ENCODE measurements at regions not wholly inside any gene's neighbourhood (a gene's known extent, or its start where the extent isn't known, plus 50 kb on each side); places are given as distances from the start of the nearest gene placed in this dataset.

GRCh38 chr4:148574502-148574901 is 132.3 kb upstream of the NR3C2 start:
- WGBS, 2 donors, result 62 to 63% methylated on average over 3 of the region's 3 CpGs
- no peak for FAIRE-seq

GRCh38 chr4:148574066-148574465 is 131.9 kb upstream of the NR3C2 start:
- no peaks in the 10 kb centered on the region for H3K36me3 ChIP-seq
- no peak for TF ChIP-seq CTCF (IDR thresholded peaks at IDR 0.05)
- no peaks in the 10 kb centered on the region for H3K9me3 ChIP-seq
- ATAC-seq (no peak), FAIRE-seq (no peak), DNase-seq (no peak)
- H3K4me3 ChIP-seq, result no peak overlapping the region
- intact Hi-C loops (cut with DNase I), result no loop called here
- H3K4me1 ChIP-seq, result no peaks in the 10 kb centered on the region
- no peak overlapping the region for H3K27ac ChIP-seq
- 51 to 55% methylated on average over 4 of the region's 4 CpGs for WGBS, 2 donors
- no peaks in the 10 kb centered on the region for H3K27me3 ChIP-seq

More at GRCh38 chr4:148574502-148574901, 132.3 kb upstream of the NR3C2 start:
- no peak for TF ChIP-seq CTCF (IDR thresholded peaks at IDR 0.05)
- Histone ChIP-seq H3K4me3 (no peak overlapping the region), H3K27me3 (no peaks in the 10 kb centered on the region), H3K27ac (no peak overlapping the region), H3K4me1 (no peaks in the 10 kb centered on the region), H3K36me3 (no peaks in the 10 kb centered on the region), H3K9me3 (no peaks in the 10 kb centered on the region)
- ATAC-seq (no peak), DNase-seq (no peak)
- intact Hi-C loops (cut with DNase I), result no loop called here

- no peak for DNase-seq
- H3K4me3 ChIP-seq, result no peak overlapping the region
Measured at GRCh38 chr4:148573296-148573695, 131.1 kb upstream of the NR3C2 start.

GRCh38 chr4:148565801-148566200 is 123.6 kb upstream of the NR3C2 start:
- H3K27me3 ChIP-seq, result no peaks in the 10 kb centered on the region
- peak in 2 of 4 donors; percentile 67 to 73 for ATAC-seq
- no peaks in the 10 kb centered on the region for H3K36me3 ChIP-seq
- H3K4me3 ChIP-seq, result no peak overlapping the region
- peak in 2 of 6 donors; percentile 4 to 25 for DNase-seq
- H3K27ac ChIP-seq, result no peak overlapping the region
- intact Hi-C loops (cut with DNase I), result no loop called here
- H3K9me3 ChIP-seq, result no peaks in the 10 kb centered on the region
- TF ChIP-seq CTCF (IDR thresholded peaks at IDR 0.05), result no peak
- FAIRE-seq, result no peak
- H3K4me1 ChIP-seq, result no peaks in the 10 kb centered on the region

More at GRCh38 chr4:148573296-148573695, 131.1 kb upstream of the NR3C2 start:
- Histone ChIP-seq H3K9me3 (no peaks in the 10 kb centered on the region), H3K27me3 (no peaks in the 10 kb centered on the region), H3K27ac (no peak overlapping the region), H3K36me3 (no peaks in the 10 kb centered on the region), H3K4me1 (no peaks in the 10 kb centered on the region)
- FAIRE-seq, result no peak
- TF ChIP-seq CTCF (IDR thresholded peaks at IDR 0.05), result no peak
- 48 to 63% methylated on average over 3 of the region's 3 CpGs for WGBS, 2 donors
- no peak for ATAC-seq
- intact Hi-C loops (cut with DNase I), result no loop called here

GRCh38 chr4:148563684-148564083 is 121.5 kb upstream of the NR3C2 start:
- peak in 1 of 4 donors; percentile 54 for ATAC-seq
- intact Hi-C loops (cut with DNase I), result no loop called here
- Histone ChIP-seq H3K27me3 (no peaks in the 10 kb centered on the region), H3K36me3 (no peaks in the 10 kb centered on the region), H3K9me3 (no peaks in the 10 kb centered on the region), H3K4me3 (no peak overlapping the region), H3K4me1 (no peaks in the 10 kb centered on the region), H3K27ac (no peak overlapping the region)
- FAIRE-seq, result no peak
- 36 to 38% methylated on average over 3 of the region's 3 CpGs for WGBS, 2 donors
- DNase-seq, result no peak
- no peak for TF ChIP-seq CTCF (IDR thresholded peaks at IDR 0.05)
